ENCODE measurements at regions not wholly inside any gene's neighbourhood (a gene's known extent, or its start where the extent isn't known, plus 50 kb on each side); places are given as distances from the start of the nearest gene placed in this dataset.

- DNase-seq = no peak
These were observed 62.6 kb upstream of the GHITM start for GRCh38 chr10:84076540-84077195.

- no peak for DNase-seq
These were observed 61.5 kb upstream of the GHITM start for GRCh38 chr10:84077768-84078167.

- DNase-seq = no peak
These were observed 60.5 kb upstream of the GHITM start for GRCh38 chr10:84078771-84079170.

GRCh38 chr10:84084342-84084741 is 55.0 kb upstream of the GHITM start:
- no peak for DNase-seq

GRCh38 chr10:84087202-84087601 is 52.1 kb upstream of the GHITM start:
- DNase-seq = no peak

GRCh38 chr10:84088626-84089025 is 50.7 kb upstream of the GHITM start:
- no peak for DNase-seq

- no peak for DNase-seq
These were observed 50.1 kb upstream of the GHITM start for GRCh38 chr10:84089162-84089561.
